A172 (cell line): ENCODE measurements at regions not wholly inside any gene's neighbourhood (a gene's known extent, or its start where the extent isn't known, plus 50 kb on each side); places are given as distances from the start of the nearest gene placed in this dataset.

Experiments
- DNase-seq: peaks from one replicate; pipeline ENCODE4 v3.0.0-alpha.2; 2015; ENCODE audit warnings: low spot score

DNA sequence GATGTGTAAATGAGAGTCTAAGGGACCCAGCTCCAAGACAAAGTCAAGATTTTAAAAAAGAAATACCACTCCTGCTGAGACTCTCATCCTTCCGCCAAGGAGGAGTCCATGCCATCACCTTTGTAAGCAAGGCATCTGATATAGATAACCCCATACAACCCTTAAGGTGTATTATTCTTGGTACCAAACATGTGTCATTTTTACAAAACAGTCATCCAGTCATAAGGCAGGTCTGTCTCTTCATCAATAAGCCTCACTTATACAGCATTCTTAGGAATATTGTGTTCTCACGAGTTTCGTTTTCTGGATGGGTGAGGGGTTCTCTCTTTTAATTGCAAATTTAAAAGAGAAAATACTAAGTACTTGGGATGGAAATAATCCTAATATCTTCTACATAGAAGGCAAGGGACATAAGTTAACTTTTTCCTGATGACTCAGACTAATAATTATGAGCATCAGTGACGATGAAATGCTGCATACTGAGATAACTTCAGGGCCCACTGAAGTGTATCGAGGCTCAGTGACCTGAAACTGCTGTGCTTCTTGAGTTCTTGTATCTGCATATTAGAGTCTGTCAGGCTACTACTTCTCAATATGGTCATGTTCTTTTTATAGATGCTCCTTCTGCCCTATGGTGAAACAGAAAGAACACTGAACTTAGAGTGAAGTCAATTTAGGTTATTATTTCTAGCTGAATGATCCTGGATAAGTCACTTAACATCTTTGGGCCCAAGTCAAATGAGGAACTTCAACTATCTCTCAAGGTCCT lies 166.6 kb downstream of the KLF12 start:
- DNase-seq, result no peak

DNA sequence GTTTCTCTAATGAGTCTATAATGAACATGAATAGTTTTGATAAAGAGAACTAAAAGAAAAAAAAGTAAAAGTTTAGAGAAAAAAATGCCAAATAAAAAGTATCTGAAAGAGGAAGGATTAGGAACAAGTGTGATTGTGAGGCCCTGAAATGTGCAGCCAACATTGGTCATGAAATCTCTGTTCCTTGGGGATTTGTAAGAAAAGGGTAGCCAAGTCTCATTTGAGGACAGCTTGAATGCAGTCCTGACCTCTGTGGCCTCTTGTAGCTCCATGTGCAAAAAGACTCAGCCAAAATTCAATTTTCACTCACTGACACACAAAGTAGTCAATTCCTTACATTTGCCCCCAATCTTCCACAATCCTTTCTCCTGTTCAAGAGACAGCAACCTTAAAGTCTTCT lies 167.9 kb downstream of the KLF12 start:
- no peak for DNase-seq

DNA sequence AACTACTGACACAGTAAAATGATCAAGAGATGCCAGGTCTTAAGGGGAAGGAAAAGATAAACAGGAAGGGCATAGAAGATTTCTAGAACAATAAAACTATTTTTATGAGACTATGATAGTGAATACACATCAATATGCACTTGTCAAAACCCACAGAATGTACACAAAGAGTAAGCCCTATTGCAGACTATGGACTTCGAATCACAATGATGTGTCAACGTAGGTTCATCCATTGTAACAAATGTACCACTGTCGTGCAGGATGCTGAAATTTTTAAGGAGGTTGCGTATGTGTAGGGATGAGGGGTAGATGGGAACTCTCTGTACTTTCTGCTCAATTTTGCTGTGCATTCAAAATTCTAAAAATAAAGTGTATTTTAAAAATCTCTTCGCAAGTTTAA lies 171.9 kb downstream of the KLF12 start:
- no peak for DNase-seq

DNA sequence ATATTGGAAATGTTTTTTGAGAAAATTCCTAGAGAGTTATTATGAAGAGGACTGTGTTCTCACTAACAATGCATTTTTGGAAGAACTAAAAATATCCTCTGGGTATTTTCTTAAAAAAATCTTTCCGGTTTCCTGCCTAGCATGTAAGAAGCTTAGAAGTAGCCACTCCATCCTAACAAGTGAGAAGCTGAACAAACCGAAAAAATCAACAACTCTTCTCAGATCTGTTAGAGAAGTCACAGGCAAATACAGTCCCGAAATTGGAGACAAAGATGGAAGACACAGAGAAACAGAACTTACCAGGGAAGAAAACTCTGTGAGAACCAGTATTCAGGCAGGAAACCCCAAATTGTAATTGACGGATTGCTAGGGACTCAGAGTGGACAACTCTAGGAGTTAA lies 173.0 kb downstream of the KLF12 start:
- no peak for DNase-seq

DNA sequence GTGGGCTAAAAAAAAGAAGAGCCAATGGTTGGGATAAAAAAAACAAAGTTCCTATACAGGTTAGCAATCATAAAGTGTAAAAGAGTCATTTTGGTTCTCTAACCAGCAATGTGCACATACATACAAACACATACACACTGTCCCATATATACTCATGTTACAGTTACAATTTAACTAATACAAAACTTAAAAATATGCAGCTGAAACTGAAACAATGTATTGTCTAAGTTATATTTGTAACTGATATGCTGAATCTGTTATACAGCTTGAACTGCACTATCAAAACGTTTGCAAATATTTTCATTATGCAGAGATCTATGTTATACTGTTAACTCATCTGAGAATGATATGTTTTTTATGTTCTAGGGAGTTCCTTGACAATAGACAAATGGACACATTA lies 173.7 kb downstream of the KLF12 start:
- no peak for DNase-seq

DNA sequence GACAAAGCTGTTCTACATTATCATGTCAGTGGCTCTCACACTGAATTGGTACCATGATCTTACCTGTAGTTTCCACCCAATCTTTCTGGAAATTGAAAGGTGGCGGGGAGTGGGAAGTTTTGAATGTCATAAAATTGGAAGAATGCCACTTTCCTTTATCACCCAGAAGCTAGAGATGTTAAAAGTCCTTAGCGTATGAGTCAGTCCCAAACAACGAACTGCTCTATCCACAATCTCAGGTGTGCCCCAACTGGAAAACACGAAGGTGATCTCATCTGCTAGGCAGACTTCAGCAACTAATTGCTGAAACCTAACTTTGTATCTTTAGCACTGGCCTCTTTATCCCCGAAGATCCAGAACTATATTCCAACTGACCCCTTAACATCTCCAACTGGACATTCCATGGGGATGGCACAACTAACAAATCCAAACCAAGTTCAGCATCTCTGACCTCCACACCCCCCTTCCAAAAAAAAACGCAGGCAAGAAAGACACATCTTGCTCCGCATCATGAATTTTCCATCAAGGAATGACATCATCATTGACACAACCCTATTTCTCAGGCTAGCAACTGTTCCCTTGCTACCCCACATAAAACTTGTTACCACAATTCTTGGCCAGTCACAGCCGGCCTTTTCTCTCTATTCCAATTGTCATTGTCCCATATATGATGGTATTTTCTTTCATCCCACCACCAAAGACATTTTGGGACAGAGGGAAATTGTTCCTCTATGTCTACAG lies 175.4 kb downstream of the KLF12 start:
- no peak for DNase-seq

DNA sequence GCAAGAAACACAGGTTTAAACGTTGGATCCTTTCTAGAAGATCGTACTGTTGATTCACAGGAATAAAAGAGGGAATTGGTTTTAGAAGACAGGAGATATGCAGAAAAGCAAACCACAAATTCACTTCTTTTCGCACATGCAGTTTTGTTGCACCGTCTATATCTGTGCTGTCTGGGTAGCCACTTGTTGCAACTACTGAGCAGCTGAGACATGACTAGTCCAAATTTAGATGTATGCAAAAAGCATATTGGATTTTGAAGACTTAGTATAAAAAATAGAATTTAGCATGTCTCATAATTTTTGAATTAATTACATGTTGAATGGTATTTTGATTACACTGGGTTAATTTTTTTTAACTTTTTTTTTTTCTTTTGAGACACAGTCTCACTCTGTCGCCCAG lies 176.3 kb downstream of the KLF12 start:
- no peak for DNase-seq

GRCh38 chr13:73956795-73957408 lies 177.3 kb downstream of the KLF12 start:
- no peak for DNase-seq

GRCh38 chr13:73955977-73956500 lies 178.2 kb downstream of the KLF12 start:
- no peak for DNase-seq

DNA sequence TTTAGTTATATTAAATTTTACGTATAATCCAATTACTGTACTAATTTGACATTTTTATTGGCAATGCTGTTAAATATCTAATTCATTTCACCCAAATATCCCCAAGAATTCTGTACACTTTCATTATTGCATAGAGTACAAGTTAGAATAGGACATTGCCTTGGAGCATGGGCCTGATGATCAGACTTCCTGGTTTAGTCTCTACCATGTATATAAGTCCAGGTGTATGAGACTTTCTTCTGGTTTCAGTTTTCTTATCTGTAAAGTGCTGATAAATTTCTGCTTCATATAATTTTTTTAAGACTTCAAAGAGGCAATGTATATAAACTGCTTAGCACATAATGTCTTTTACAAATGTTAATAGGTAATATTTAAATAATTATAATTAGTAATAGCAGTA lies 179.4 kb downstream of the KLF12 start:
- DNase-seq, result no peak

DNA sequence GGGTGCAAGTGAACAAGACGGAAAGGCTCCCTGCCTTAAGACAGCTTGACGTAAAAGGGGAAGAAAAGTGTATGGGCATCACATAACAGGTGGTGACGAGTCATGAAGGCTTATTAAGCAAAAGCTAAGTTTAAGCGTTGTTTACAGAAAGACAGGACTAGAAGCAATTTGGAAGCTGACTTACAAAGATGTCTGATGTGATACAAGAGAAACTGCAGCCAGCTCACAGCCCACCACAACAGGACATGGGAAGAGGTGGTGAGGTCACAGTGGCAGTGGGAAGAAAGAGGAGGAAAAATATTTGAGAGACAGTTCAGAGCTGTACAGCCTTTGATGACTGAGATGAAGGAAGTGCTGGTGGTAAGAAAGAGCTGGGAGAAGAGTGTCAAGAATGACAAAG lies 181.6 kb downstream of the KLF12 start:
- peak; percentile 19 for DNase-seq

- DNase-seq, result no peak
Observed at GRCh38 chr13:73948848-73949529, 185.2 kb downstream of the KLF12 start.

- no peak for DNase-seq
Observed at GRCh38 chr13:73945871-73946270, 188.3 kb downstream of the KLF12 start.

DNA sequence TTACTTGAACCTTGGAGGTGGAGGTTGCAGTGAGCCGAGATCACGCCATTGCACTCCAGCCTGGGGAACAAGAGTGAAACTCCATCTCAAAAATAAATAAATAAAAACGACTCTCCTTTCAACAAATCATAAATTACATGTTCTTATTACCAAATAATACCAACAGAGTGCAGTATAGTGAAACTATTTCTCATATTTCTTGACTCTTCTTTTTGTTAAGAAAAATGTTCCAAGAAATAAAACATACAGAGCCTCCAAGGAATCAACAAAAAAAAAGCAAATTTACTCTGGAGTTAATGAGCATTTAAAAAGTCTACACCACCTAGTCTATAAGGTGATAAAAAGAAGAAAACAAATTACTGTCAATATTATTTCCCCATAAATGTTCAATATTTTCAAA lies 188.8 kb downstream of the KLF12 start:
- no peak for DNase-seq

DNA sequence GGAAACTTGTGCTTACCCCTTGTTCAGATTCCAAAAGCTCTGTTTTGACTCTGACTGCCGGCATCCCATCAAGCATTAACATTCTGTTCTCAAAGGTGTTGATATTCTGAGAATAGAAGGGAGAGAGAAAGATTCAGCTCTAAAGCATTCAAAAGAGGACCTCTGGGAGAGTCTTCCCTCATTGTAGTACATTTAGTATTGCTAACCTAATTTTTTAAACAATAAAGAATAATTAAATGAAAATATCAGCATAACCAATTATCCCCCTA lies 190.3 kb downstream of the KLF12 start:
- no peak for DNase-seq

GRCh38 chr13:73943137-73943964 lies 190.9 kb downstream of the KLF12 start:
- DNase-seq, result no peak

GRCh38 chr13:73941752-73942151 lies 192.5 kb downstream of the KLF12 start:
- DNase-seq, result no peak

- DNase-seq, result no peak
Observed at GRCh38 chr13:73940098-73940497, 194.1 kb downstream of the KLF12 start.

- DNase-seq, result no peak
Observed at GRCh38 chr13:73939603-73940002, 194.6 kb downstream of the KLF12 start.

DNA sequence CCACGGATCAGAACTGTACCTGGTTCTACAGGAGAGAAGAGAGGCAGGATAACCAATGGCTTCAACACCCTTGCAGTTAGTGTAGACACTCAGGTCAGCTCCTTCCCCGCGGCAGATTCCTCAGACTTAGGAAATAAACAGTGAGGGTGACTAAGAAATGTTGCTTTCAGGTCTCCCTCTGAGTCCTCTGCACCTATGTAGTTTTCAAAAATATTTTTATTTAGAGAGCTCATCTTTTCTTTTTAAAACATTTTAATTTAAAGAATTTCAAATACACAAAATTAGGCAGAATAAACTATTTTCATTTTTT lies 195.2 kb downstream of the KLF12 start:
- no peak for DNase-seq

GRCh38 chr13:73938372-73939070 lies 195.7 kb downstream of the KLF12 start:
- peak; percentile 72 for DNase-seq
